Hematopoietic multipotent progenitor cell treated with erythropoietin and hydrocortisone succinate and interleukin-3 and kit ligand, for 17 days (in vitro differentiated cells): ENCODE measurements at regions not wholly inside any gene's neighbourhood (a gene's known extent, or its start where the extent isn't known, plus 50 kb on each side); places are given as distances from the start of the nearest gene placed in this dataset.

ENCODE experiments used
- DNase-seq: peaks from one replicate; pipeline ENCODE4 v3.0.0-alpha.2; 2015; ENCODE audit warnings: low spot score

DNA sequence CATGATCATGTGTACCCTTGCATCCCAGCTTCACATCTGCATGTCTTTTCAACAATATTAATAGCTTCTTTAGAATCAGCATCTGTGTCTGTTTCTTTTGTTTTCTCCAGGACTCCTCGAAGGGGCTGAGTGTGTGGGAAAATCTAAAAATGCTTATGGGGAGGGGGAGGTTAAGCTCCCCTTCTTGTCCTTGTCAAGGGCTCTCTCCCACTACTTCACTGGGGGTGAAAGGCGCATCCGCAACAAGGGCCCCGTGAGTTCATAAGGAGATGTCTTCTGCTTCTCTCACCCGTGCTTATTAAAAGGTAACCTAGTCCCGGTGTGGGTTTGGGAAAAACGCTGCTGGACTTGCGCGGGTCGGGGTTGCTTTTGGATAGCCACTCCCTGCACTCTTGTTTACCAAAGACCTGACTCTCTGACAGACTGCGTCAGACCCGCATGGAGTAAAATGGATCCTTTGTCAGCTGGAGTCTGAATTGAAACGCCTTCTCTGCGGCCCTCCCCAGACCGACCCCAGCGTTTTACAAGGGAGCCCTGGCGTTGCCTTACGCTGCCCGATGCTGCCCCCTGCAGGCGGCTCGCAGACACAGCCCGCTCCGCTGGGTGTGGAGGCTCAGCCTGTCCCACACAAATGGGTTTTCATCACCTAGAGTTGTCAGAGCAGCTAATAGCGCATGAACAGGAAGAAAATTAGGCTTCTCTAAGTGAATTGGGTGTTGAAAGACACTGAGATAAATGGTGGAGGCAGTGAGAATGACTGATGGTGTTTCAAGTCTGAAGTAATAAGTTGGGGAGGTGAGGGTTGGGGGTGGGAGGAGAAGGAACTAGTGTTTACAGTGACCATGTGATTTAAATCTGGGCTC lies 53.8 kb downstream of the IER5 start:
- peak; percentile 92 for DNase-seq

DNA sequence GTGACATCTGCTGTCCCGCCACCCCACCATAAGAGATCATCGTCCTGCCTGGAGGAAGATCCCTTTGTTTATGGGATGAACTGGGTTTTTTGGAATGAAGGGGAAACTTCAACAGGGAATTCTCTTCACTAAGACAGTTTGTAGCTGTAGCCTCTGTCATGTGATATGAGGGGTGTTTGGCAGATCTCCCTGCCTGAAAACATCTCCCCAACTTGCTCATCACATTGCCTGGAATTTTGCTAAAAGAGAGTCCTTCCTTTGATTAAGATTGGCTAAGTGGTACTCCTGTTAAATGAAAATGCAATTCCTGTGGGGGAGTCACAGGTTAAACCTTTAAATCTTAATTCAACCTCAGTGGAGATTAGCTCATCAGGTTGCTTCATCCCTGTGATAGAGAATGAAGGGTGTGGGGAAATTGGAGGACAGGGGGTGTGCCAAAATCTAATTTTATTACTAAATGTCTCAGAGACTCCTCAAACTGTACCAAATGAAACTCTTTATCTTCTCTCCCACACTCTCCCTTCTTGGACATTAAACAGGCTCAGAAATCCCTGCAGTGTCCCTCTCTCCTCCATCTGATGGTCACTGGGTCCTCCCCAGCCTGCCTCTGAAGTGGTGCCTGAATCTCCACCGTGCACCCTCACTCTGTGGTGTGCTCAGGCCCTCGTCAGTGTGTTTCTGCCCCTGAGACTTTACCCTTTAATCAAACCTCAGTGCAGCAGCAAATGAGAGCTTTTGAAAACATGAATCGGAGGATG lies 54.8 kb downstream of the IER5 start:
- DNase-seq = peak; percentile 57

DNA sequence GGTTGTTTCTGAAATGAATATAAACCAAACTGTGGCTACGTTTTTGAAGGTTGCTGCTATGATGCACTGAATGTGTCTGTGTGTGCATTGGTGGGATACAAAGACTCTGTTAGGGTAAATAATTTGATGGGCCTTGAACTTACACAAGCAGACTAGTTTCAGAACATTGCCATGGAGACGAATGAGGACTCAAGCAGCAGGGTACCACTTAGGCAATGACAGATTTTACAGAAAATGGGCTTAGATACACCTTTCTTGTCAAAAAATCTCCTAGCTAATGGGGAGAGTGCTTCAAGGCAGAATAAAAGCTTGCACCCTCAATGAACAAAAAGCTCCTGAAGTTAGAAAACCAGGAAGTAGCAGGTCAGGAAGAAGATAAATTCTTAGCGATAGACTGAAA lies 55.7 kb downstream of the IER5 start:
- no peak for DNase-seq

DNA sequence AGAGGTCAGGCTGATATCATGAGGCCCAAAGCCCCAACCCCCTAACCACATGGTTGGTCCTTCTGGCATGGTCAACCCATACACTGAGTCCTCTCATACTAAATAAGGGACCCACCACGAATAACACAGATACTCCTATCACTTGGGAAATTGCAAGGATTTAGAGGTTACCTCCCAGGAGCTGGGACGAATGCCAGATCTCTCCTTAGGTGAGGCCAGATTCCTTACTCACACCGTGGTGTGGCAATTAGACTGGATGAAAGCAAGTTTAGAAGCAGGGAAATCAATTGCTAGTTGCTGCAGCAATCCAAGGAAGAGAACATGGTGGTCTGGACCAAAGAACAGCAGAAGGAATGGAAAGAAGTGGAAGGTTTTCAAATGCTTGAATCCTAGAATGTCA lies 60.1 kb downstream of the IER5 start:
- peak; percentile 47 for DNase-seq

DNA sequence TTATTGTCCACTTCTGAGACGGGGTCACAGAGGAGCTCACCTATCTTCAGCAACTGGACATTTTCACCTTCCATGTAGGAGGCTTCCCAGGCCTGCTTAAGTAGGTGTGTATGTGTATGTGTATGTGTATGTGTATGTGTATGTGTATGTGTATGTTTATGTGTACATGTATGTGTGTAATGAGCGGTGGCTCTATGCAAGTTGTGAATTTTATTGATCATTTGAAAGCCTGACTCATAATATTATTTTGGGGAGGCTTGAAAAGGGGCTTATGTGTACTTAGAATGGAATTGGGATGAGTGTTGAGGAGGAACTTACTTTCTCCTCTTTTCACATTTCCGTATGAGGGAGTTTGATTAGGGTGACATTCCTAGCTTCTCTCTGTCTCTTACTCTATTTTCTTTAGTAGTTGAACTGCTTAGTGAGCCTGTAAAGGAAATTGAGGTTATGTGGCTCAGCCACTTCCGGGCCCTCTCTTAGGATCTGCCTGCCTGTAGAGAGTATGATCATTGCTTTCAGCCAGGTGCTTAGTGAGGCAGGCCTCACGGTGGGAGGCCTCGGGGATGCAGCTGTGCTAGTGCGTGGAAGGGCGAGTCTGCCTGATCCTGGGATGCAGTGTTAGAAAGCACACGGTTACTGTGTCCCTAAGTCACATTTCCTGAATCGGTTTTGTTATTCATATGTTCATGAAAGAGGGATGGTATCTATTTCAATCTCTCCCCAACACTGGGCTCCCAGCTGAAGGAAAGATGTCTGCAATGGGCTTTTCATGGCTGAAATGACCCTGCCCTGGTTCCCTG lies 61.0 kb downstream of the IER5 start:
- DNase-seq = no peak

DNA sequence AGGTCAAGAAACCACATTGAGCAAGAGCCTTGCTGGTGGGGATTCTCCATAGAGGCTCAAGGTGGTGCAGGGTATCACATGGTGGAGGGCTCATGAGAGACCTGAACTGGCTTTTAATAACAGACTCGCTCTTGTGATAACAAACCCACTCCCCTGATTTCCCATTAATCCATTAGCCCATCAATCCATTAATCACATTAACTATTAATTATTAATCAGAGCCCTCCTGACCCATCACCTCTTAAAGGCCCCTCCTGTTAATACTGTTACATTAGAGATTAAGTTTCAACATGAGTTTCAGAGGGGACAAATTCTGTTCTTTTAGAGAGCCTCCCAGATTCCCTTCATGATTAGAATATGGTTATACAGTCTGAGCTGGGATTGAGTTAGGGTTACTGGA lies 61.8 kb downstream of the IER5 start:
- no peak for DNase-seq

DNA sequence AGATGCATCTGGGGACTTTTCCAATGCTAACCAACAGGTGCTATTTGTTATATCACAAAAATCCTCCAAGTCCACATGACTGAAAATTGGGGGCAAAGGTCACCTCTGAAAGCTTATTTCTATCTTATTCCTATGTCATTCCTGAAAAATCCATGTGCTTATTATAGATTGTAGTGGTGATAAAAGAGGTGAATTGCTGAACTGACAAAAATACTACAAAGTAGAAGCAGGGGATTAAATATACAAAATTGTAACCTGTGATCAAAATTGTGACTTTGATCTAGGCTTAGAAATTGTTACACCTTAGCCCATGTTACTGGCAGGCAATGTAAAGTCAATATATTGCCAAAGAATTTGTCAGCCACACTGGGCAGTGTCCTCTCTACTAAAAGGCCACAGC lies 62.3 kb downstream of the IER5 start:
- no peak for DNase-seq

DNA sequence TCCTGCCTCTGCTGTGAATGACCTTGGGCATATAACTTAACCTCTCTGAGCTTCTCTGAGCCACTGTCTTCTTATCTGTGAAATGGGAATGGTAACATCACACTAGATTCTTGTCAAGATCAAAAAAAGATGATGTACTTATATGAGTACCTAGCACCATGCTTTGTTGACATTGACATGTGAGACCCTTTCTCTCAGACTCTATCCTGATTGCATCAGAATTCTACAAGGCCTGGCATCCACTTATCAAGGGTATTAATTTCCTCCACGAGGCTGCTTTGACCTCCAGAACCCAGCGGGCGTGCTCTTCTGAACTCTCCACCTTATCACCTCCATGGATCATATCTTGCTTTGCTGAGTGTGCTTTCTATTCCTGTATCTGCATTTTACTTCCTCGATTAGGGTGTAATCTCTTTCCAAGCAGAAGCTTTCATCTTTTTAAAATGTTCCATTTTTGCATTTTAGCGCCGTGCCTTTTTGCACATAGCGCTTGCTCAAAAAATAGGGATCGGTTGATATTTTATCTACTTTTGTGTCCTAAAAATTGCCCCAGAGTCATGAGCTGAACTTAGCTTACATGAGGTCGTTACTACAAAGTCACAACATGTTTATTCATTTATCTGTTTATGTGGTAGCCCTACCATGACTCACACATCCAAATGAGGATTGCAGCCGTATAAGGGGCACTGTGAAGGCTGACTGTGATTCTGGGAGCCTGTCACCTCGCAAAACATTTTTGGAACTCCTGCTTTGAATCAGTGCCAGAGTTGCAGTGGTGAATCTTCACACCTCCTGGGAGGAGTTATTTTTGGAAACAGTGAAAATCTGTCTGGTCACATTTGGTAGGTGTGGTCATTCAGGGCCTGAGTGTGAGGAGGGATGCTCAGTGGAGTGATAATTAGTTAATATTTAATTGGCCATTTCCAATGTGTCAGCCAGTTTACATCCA lies 63.2 kb downstream of the IER5 start:
- DNase-seq = peak; percentile 93

DNA sequence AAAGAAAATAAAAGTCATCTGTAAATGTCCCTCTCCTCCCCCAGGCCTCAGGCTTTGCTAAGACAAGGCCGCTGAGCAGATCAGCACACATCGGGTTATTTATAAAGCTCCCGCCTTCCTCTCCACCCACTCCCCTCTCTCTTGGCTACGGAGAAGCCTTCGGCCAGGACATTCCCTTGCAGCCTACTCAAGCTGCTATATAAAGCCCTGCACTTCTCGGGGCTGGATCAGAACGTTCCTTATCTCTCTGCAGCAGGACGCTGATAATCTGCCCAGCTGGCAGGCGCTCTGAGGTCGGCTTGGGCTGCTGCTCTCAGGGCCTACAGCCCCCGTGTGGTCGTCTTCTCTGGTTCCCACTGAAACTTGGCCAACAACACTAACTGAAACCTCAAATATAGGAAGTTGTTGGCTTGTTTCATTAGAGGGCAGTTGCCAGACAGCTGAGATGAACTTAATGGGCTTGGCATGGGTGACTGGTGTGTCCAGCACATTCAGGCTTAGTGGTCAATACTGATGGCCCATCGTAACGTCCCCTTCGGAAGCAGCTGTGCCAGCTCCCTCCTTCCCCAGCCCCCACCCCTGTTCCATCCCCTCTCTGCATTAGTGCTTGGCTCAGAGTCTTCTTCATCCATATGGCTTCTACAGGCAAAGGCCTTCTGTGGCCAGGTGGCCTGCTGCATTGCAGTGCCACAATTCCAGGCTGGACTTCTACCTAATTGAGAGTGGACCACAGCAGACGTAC lies 64.6 kb downstream of the IER5 start:
- peak; percentile 92 for DNase-seq

DNA sequence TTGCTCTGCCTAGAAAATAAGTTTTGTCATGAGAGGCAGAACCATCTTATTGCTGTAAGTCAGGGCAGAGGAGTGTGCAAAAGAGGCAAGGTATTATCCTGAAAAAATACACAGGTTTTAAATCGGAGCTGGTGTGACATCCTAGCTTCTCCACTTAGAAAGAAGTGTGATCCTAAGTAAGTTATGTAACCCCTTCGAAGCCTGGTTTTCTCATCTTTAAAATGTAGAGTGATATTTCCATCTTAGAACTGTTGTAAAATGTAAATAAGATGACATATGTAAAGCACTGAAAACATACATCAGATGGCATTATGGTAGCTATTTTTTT lies 65.1 kb downstream of the IER5 start:
- no peak for DNase-seq

DNA sequence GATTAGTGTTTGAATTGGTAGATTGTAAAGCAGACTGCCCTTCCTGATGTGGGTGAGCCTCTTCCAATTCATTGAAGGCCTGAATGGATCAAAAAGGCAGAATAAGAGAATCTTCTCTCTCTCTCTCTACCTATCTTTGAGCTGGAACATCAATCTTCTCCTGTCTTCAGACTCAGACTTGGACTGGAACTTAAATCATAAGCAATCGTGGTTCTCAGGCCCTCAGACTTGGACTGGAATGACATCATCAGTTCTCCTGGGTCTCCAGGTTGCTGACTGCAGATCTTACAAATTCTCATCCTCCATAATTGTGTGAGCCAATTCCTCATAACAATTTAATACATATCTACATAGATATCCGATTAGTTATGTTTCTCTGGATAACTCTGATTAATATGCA lies 66.8 kb downstream of the IER5 start:
- no peak for DNase-seq

DNA sequence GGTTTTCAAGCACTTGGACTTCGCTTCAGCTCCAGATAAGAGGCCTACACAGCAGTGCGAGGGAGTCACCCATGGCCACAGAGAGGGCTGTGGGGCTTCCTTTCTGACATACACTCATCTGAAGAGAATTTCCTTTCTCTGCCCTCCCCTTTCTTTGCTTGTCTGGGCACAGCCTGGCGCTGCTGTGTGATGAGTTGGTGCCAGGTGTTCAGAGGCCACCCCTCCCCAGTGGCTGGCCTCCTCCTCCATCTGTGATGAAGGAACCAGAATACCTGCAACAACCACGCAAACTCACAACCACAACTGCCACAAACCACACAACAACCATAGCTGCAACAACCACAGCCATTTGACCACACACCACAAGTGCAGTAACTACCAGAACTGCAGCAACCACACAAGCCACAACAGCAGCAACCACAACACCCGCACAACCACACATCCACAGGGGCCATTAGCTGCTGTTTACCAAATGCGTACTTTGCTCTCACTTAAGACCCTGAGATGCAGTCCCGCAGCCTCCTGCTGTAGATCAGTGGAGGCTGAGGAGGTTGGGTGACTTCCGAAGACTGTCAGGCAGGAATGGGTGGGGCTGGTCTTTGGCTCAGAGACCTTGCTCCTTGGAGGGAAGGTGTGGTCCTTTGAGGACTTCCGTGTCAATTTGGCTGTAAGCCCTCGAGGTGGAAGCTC lies 71.1 kb downstream of the IER5 start:
- peak; percentile 43 for DNase-seq

DNA sequence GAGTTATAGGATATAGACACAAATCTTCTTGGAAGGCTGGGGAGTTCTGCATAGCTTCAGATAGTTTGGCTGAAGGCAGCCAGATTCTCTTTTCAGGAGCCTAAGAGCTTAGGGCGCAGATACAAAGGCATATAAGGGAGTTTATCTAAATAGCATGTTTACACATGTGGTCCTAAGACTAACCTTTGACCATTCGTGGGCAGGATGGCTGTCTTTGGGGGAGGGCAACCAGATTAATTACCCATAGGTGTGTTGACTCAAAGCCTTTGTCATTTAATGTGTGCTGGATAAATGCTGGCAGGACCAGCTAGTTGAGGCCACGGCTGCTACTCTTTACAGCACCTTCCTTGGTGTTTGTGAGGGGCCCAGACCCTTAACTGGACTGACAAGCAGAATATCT lies 71.8 kb downstream of the IER5 start:
- DNase-seq = no peak

DNA sequence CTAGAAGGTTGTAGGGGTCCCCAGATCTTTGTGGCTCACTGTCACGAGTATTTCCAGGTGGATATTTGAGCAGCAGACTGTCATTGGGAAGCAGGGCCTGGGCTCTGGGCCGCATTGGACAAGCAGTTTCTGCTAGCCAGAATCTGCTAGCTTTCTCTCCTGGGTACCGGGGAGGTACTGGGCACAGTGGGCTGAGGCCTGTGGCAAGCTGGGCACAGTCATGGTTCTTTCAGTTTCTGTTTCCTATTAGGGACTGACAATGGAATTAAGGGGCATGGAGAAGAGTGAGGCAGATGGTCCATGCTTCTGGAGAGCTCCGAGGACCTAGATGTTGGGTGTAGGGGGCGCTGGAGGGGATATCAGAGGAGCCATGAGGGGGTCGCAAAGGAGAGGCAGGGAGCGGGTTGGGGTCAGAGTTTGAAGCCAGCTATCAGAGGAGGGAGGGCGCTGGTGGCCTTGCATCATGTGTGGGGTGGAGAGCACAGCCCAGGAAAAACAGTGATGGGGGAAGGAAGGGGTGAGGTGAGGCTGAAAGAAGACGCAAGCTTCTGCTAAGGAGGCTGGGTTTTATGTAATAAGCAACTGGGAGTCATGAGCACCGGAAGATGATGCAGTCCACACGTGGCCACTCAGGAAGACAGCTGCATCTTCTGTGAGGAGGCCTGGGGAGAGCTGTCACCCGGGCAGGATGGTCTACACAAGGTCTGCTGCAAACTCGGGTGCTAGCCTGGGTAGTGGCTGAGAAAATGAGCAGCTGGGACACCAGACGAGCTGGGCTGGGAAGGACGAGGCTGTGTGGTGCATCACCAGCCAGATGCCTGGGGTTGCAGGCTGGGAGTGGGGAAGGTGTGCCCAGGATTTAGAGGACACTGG lies 72.7 kb downstream of the IER5 start:
- DNase-seq = no peak

DNA sequence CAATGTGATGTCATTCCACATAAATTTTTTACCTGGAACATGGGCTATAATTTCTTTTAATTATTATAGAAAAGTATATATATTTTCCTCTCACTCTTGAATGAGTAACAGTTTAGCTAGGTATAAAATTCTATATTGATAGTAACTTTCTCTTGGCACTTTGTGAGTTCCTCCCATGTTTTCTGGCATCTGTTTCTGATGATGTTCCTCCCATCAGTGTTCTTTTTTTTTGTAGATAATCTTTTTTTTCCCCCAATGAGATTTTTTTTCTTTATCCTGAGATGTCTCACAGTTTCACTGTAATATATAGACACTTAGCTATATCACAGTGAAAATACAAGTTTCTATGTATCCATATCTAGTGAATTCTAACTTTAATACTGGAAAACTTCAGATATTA lies 75.2 kb downstream of the IER5 start:
- no peak for DNase-seq

DNA sequence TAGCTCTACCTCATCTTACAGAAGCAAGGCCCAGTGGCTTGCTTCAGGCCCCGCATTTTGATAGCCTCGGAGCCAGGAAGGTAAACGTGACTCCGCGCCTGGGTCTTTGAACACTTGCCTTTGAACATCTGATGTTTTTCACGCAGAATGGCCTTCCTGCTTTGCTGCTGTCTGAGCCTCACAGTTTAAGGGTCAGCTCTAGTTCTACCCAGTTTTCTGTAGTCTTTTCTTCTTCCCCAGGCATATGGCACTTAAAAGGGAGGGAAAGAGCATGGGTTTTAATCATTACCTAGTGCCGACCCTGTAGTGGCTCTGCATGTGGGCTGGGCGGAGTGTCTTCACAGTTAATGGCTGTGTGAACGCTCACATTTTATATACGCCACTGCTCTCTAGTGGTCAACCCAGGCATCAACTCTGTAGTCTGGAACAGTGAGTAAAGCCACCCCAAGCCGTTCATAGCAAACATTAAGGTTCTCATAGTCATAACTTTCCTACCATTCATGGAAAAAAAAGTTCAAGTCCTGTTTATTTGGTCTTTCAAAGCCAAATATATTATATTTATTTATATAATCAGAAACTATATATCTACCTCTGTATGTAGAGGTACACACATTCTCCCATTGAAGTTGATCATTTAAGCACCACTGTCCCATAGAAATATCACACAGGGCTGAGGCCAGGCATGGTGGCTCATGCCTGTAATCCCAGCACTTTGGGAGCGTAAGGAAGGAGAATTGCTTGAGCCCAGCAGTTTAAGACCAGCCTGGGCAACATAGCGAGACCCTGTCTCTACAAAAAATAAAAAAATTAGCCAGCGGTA lies 78.1 kb downstream of the IER5 start:
- DNase-seq = peak; percentile 87

DNA sequence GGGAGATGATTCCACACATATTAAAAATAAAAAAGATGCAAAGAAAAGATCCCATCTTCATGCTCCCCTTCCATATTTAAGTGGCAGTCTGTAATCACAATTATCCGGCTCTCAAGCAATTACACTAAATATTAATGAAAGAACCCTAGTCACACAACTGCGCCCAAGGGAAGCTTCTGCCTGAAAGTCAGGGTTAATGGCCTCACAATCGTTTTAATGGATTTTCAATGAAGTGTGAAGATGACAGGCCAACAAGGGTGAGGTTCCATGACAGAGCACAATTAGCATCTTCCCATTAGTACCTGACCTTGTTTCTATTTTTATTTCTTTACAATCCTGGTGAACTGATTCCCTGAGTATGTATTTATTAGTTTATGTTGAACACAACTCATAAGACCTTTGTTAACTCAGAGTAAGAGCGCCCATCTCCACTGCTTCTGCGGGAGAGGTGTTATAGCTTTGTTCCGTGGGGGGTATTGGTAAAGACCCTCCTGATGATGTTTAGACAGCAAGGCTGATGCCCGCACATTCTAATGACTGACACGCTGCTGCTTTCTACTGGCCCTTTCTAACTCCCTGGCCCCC lies 80.9 kb downstream of the IER5 start:
- DNase-seq = no peak

DNA sequence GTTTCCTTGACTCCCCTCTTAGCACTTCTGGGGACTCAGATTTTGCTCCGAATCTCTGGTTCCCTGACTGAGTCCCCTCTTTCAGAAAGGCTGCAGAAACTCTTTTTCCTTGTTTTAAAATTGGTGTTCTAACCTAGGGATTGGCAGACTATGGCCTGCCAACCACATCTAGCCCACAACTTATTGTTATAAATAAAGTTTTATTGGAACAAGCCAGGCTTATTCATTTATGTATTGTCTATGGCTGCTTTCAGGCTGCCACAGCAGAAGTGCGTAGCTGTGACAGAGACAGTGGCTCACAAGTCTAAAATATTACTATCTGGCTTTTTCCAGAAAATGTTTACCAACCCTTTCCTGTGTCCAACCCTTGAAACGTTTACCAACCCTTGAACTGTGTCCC lies 81.7 kb downstream of the IER5 start:
- no peak for DNase-seq
